Erythroblast (primary cell): ENCODE measurements at regions not wholly inside any gene's neighbourhood (a gene's known extent, or its start where the extent isn't known, plus 50 kb on each side); places are given as distances from the start of the nearest gene placed in this dataset.

Experiments
- GATA1 ChIP-seq: IDR thresholded peaks from 2 replicates; pipeline ENCODE4 v1.6.1; 2011; ENCODE audit warnings: low read depth, mild to moderate bottlenecking, control low read depth, low read length, moderate library complexity
- POLR2A ChIP-seq: IDR thresholded peaks from 2 replicates; pipeline ENCODE4 v1.6.1; 2011; ENCODE audit warnings: mild to moderate bottlenecking, low read length

DNA sequence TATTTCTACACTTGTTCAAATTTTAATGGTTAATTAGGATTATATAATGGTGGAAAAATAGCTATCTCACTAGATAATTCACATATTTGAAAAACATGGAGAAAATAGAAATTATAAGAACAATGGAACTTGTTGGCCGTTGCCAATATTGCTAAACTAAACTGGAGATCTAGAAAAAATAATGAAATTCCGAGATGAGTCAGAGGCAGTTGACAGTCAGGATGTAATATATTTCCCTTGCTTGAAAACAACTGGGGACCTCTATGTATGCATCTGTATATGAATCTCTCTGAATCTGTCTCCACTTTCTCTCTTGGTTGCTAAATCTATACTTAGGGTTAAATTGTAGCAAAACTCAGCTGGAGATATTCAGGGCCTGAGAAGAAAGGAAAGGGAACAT, 1108.2 kb upstream of the GJE1 start:
- no peak for TF ChIP-seq POLR2A
- no peak for TF ChIP-seq GATA1
